ENCODE measurements at regions not wholly inside any gene's neighbourhood (a gene's known extent, or its start where the extent isn't known, plus 50 kb on each side); places are given as distances from the start of the nearest gene placed in this dataset.

DNA sequence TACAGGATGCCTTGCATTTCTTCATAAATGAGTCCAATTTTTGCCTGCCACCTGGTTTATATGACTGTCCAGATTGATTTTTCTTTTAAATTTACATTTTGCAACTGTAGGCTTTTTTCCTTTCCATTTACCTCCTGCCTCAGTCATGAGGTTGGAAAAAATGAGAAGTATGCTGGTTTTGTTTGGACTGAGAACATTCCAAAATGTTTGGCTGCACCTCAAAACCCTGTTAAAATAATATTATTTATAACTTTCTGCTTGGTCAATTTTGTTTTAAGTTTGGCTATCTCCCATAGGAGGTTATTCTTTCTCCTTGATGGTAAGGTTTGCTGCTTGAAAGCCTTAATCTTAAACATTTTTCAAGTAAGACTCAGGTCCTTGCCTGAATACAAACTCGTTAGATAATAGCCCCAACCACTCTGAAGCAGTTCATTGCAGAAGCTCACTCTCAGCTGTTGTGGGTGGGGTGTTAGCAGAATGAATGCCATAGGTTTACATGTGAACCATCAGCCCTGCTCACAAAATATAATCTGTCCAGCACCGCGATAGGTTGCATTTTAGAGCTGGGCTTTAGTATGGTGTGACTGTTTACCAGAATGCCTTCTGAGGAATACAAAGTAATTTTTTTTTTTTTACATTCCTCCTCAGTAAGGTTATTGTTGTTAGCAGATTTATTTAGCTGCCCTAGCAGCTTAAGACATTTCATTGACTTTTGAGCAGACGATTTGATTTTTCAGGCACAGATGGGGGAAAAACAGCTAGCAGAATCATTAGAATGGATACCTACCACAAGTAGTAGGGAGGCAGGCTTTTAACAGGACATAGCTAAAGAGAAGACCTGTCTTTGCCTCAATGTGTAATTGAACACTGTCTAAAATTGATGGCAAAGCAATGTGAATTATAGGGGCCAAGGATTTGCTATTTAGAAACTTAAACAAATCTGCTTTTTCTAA lies 630.8 kb upstream of the KCNMB2 start:
- TF ChIP-seq, protein P1, sequence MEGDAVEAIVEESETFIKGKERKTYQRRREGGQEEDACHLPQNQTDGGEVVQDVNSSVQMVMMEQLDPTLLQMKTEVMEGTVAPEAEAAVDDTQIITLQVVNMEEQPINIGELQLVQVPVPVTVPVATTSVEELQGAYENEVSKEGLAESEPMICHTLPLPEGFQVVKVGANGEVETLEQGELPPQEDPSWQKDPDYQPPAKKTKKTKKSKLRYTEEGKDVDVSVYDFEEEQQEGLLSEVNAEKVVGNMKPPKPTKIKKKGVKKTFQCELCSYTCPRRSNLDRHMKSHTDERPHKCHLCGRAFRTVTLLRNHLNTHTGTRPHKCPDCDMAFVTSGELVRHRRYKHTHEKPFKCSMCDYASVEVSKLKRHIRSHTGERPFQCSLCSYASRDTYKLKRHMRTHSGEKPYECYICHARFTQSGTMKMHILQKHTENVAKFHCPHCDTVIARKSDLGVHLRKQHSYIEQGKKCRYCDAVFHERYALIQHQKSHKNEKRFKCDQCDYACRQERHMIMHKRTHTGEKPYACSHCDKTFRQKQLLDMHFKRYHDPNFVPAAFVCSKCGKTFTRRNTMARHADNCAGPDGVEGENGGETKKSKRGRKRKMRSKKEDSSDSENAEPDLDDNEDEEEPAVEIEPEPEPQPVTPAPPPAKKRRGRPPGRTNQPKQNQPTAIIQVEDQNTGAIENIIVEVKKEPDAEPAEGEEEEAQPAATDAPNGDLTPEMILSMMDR (IDR thresholded peaks at IDR 0.05): no peak
- TF ChIP-seq POLR2A (IDR thresholded peaks at IDR 0.05): no peak

Data from heart left ventricle (tissue), 13 donors.